ENCODE measurements at regions not wholly inside any gene's neighbourhood (a gene's known extent, or its start where the extent isn't known, plus 50 kb on each side); places are given as distances from the start of the nearest gene placed in this dataset.

DNA sequence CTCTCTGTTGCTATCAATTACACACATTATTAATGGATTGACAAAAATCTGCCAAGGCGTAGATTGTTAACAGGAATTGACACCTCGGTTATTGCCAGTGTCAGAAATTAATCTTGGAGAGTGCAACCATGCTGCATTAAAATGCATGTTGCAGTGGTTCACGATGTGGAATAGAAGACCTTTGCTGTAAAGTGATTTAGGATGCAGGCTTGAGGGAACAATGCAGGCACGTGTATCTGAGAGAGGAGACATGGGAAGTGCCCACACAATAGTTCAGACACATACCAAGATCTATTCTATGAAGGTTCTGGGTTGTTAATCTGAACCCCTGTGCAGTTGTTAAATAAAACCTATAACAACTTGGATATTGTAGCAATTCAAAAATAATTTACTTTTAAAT, 1032.8 kb upstream of the CDH8 start:
- DNase-seq = no peak

DNA sequence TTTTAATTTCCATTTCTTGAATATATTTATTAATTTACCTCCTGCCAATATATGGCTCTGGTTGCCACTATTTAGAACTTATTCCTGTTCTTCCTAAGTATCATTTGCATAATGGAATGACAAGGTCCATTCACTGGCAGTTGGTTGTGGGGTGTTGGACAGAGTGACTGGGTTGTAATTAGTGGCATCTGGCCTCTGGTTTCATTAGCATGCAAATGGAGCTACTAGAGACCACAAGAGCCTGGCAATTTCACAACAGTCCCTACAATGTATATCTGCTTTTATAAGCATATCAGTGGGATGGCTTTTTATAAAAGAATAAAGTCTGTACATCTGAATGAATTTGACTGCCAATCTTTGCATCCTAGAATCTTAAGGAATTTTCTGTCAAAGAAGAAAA, 1030.9 kb upstream of the CDH8 start:
- no peak for DNase-seq

GRCh38 chr16:63066552-63066951, 1030.3 kb upstream of the CDH8 start:
- no peak for DNase-seq

- peak in 1 of 58 donors; percentile 1 for DNase-seq
These were observed 1025.1 kb upstream of the CDH8 start for GRCh38 chr16:63061319-63061718.

DNA sequence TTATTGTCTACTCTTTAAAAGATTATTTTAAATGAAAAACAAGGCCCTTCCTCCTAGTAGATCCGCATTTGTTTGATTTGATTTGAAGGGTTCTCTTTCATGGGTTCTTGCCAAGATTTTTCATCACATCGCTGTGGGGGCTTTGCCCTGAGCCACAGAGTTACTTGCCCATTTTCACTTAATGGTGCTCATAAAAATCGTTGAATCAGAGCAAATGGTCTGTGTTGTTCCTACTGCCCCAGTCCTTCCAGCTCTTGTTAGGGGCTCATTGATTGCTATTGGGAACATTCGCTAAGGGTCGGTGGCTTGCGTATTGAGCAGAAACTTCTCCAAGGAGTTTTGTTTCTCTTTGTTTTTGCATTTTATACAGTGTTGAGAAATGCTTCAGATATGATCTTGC, 1023.4 kb upstream of the CDH8 start:
- DNase-seq = no peak

DNA sequence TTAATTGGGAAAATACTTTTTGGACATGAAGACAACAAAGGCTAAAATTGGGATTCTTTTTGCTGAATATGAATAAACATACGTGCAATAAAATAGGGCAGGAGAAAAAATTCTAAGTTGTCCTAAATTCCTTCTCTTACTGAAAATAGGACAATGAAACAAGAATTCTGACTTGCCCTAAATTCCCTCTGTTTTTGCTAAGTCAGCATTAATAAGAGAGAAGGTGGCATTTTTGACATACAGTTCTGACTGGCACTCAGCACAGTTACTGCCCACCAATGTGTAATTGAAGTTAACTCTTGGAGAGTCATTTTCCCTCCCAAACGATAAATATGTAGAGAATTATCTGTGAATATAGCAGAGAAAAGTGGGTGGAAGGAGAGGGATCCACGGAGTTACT, 1021.1 kb upstream of the CDH8 start:
- DNase-seq = no peak

DNA sequence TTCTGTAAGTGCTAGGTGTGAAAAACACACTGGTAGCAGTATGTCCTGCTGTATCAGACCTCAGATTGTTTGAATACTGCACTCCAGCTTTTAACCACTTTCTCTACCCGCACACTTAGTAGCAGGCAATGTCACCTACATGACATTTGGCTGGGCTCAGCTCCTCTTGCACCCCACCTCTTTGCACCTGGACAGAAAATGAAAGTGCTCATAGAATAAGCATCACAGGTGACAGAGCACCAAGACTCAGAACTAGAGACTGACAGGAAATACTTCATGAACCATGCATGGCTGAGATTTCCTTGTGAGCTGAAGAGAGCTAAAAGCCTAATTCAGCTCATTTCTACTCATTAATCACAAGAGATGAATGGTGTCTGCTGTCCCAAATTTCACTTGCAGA, 1014.2 kb upstream of the CDH8 start:
- no peak for DNase-seq

DNA sequence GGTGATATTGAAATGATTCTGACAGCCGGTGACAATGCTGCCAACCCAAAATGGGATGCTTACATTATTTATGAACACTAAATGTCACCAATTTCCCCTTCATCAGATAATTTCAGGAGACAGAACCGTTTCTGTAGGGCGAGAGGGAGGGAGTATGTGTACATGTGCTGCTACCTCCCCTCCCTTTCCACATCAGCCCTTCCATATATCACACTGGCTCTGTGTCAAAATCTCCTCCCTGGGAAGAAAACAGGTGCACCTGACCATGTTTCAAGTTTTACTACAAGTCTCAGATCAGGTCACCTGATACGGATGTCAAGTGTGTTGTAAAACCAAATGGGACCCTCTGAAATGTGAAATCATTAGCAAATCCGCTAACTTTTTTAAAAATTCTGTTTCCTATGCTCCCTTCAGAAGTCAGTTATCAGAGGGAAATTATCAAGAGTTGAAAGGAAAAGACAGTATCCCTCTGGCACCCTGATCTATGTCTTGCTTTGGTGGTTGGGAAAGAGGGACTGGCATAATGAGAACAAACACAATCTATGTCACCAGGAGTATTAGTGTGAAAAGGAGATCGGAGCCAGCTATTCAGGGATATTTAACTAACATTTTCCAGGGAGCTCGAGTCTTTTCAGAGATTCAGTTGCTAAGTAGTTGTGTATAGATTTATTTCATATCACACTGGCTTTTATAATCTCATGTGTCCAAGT, 1002.3 kb upstream of the CDH8 start:
- DNase-seq = no peak

- no peak for DNase-seq
These were observed 1001.6 kb upstream of the CDH8 start for GRCh38 chr16:63037761-63038396.

DNA sequence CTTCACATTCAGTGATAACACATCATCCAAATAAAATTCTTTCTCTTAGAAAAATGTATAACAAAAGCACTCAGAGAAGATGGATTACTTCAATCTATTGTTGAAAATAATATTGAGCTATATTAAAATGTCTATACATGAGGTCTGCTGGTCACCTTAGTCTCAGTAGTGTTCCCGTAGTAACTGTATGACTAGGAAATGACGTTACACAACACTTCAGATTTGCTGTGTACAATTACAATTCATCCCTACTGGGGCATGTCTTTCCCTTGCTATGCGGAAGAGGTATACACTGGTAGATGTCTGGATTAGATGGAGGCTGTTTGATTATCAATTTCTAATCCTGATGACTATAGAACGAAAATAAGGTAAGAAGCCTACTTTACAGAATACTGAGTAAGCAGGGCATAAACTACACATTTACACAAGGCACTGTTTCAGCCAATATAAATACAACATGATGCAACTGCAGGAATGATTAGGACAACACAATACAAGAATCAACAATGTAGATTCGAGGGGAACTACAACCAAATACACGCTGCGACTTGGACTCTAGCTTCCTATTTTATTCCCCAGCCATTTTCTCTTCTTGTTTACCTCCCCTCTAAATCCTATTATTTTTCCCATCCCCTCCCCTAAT, 982.5 kb upstream of the CDH8 start:
- no peak for DNase-seq

- no peak for DNase-seq
These were observed 972.5 kb upstream of the CDH8 start for GRCh38 chr16:63008688-63009087.

DNA sequence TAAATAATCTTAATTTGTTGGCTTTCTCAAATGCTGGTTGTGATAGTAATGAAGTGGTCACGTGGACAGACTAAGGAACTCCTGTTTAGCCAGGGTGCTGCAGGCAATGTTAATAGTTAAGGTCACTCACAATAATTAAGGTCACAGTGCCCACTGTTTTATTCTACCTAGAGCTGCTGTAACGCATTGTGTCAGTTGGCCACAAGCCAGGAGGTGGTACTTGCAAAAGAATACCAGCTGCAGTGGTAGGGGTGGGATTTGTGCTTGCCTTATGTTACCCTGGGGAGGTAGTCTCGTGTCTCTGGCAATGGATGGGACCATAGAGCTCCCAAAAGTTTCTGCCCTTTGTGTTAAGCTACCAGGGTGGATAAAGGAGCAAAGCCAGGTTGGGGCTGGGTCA, 969.1 kb upstream of the CDH8 start:
- DNase-seq = no peak

DNA sequence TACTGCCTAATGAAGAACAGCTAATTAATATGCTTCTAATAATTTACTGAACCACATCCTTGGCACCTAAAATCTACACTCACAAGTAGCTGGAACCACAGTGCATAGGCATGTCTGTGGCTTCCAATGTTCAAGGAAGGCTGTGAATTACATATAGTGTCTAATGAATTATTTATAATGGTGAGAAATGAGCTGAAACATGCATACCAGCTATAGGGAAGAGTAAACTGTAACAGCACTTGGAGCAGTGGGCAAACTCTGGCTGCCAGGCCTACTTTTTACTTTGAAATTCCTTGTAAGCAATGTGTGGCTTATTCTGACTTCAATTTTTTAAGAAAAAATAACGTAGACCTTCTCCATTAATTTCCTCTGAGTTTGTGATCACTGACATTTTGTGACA, 953.2 kb upstream of the CDH8 start:
- DNase-seq = no peak

DNA sequence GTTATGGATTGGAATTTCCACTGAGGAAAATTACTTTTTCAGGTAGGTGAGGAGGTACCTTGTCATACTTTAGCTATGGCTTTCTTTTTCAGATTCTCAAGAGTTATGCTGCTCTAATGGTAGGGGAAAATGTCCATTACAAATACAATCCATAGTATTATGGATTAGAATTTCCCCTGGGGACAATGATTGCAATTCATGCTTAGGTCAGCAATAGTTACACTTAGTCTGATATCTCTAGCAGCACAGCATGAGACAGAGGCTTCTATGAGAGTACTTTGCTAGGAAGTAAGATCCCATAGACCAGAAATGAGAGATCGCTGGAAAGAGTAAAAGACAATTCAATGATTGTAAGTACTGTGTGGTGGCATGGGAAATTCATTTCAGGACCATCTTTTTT, 949.5 kb upstream of the CDH8 start:
- DNase-seq = no peak

DNA sequence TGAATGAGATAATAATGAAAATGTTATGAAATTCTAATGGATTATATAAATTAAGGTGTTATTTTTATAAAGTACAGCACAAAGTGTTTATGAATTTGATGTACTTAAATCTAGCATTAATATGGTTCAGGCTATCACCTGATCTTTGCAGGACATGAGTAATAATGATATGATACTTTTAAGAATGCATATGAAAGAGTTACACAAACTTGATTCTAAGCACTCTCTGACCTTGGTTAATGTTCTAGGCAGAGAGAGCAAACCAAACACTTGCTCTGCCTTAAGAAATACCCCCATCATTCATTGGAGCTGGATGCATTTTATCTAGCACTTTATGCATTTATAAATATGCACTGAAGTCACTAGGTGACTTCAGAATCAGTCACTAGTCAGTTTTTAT, 942.2 kb upstream of the CDH8 start:
- DNase-seq = no peak

- DNase-seq = no peak
These were observed 941.6 kb upstream of the CDH8 start for GRCh38 chr16:62977876-62978275.

DNA sequence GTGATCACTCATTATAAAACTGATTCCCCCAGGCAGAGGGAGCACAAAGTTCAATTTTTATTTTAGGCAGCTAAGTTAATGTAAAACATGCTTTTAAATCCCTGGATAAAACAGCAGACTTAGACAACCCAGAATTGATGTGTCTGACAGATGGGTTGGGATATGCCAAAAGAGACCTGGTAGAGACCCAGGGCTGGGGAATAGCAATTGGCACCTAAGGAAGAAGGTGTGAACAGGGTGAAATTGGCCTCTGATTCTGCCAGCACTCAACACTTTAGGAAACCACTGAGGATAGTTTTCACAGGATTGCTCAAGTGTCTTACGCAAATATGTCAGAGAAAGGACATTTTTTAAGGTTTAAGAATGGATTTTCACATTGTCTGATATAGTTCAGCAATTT, 938.2 kb upstream of the CDH8 start:
- DNase-seq = no peak

- no peak for DNase-seq
These were observed 934.6 kb upstream of the CDH8 start for GRCh38 chr16:62970851-62971250.

- DNase-seq = no peak
These were observed 933.6 kb upstream of the CDH8 start for GRCh38 chr16:62969711-62970318.

GRCh38 chr16:62967611-62968010, 931.4 kb upstream of the CDH8 start:
- no peak for DNase-seq

DNA sequence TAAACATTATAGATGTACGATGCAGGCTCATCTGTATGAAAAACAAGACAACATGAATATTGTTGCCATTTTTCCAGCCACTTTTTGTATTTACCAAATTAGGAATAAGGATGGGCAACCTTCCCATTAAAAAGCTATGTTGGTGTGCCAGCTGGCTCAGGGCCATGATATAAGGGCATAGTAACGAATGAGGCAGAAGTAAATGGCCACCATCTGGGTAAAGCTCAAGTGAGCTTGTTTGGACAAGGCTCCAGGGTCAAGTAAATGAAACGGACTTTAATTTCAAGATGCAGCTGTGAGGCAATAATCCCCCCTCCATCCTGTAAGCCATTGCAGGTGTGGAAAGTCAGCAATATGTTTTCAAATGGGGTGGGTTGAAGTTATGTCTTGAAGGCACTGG, 930.9 kb upstream of the CDH8 start:
- DNase-seq = no peak

DNA sequence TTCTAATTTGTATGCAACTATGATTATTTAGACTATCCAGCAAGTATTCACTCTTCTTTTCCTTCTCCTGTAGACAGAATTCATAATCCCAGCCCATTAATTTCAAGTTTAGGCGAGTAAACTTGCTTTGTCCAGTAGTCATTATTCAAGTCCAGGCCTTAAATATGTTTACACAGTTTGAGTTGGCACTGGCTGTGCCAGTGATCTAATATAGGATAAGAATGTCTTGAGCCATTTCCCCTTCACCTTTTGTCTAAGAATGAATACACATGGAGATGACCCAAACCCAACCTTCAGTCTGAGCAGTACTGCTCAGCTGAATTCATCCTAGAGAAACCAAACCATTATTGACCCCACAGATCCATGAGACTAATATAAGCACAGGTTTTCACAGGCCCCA, 930.4 kb upstream of the CDH8 start:
- DNase-seq = no peak

DNA sequence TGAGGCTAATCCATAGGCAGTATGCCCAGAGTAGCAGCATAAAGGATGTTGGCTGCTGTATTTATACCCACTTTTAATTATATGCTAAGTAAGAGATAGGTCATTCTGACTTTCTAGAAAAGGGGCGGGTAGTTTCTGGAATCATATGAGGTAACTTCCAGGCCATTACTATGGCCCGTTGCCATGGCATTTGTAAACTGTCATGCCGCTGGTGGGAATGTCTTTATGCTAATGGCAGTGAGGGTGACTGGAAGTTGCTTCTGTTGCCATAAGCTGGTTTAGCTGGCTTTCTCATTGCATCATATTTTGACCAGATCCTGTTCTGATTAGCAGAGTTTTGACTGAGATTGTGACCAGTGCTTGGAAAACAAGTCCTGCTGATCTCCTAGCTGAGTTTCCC, 929.6 kb upstream of the CDH8 start:
- no peak for DNase-seq
